Glutamatergic neuron (in vitro differentiated cells): ENCODE measurements at regions not wholly inside any gene's neighbourhood (a gene's known extent, or its start where the extent isn't known, plus 50 kb on each side); places are given as distances from the start of the nearest gene placed in this dataset.

Experiments
- DNase-seq: peaks from one replicate; pipeline ENCODE4 v3.0.0; 2022
- H3K27ac Mint-ChIP-seq: one replicate; pipeline ENCODE4 v1.8.0; 2020; ENCODE audit warnings: mild to moderate bottlenecking, mixed read lengths, inconsistent platforms; ENCODE audit not compliant: unreplicated experiment
- H3K27me3 Mint-ChIP-seq: one replicate; pipeline ENCODE4 v1.8.0; 2020; ENCODE audit warnings: mild to moderate bottlenecking, moderate library complexity, mixed read lengths, inconsistent platforms; ENCODE audit not compliant: unreplicated experiment
- H3K36me3 Mint-ChIP-seq: one replicate; pipeline ENCODE4 v1.8.0; 2020; ENCODE audit warnings: mild to moderate bottlenecking, mixed read lengths, inconsistent platforms; ENCODE audit not compliant: unreplicated experiment
- H3K4me1 Mint-ChIP-seq: one replicate; pipeline ENCODE4 v1.8.0; 2020; ENCODE audit warnings: mild to moderate bottlenecking, low read depth, mixed read lengths, inconsistent platforms; ENCODE audit not compliant: unreplicated experiment
- H3K4me3 Mint-ChIP-seq: one replicate; pipeline ENCODE4 v1.8.0; 2020; ENCODE audit warnings: mild to moderate bottlenecking, mixed read lengths, inconsistent platforms; ENCODE audit not compliant: unreplicated experiment
- H3K9me3 Mint-ChIP-seq: one replicate; pipeline ENCODE4 v1.8.0; 2020; ENCODE audit warnings: mild to moderate bottlenecking, moderate library complexity, mixed read lengths, inconsistent platforms; ENCODE audit not compliant: unreplicated experiment
- CTCF ChIP-seq: fragments of 200-600 bp; sonication (generic); IDR thresholded peaks from one replicate; pipeline ENCODE4 v1.5.0; 2021; ENCODE audit not compliant: partially characterized antibody, unreplicated experiment

- H3K4me3 Mint-ChIP-seq = no peak overlapping the region
Measured at GRCh38 chr4:33715841-33716395, 2528.4 kb downstream of the ARAP2 start.

GRCh38 chr4:33722254-33722653, 2522.1 kb downstream of the ARAP2 start:
- TF ChIP-seq CTCF = no peak
- no peak overlapping the region for H3K4me3 Mint-ChIP-seq
- peaks cover 2% of the 10 kb centered on the region for H3K4me1 Mint-ChIP-seq
- DNase-seq = no peak
- peaks cover 1% of the 10 kb centered on the region for H3K9me3 Mint-ChIP-seq
- no peaks in the 10 kb centered on the region for H3K36me3 Mint-ChIP-seq
- H3K27ac Mint-ChIP-seq = no peak overlapping the region
- H3K27me3 Mint-ChIP-seq = no peaks in the 10 kb centered on the region

More at GRCh38 chr4:33715841-33716395, 2528.4 kb downstream of the ARAP2 start:
- Mint-ChIP-seq H3K27ac (no peak overlapping the region), H3K4me1 (peaks cover 2% of the 10 kb centered on the region), H3K36me3 (peaks cover 2% of the 10 kb centered on the region), H3K9me3 (peaks cover 2% of the 10 kb centered on the region), H3K27me3 (no peaks in the 10 kb centered on the region)
- no peak for TF ChIP-seq CTCF
- DNase-seq = no peak

- Mint-ChIP-seq H3K27me3 (no peaks in the 10 kb centered on the region), H3K27ac (no peak overlapping the region), H3K4me3 (no peak overlapping the region), H3K4me1 (peaks cover 2% of the 10 kb centered on the region), H3K9me3 (no peaks in the 10 kb centered on the region), H3K36me3 (no peaks in the 10 kb centered on the region)
- TF ChIP-seq CTCF = no peak
- no peak for DNase-seq
Measured at GRCh38 chr4:33722800-33723516, 2521.4 kb downstream of the ARAP2 start.

- H3K27me3 Mint-ChIP-seq = no peaks in the 10 kb centered on the region
- no peak overlapping the region for H3K4me3 Mint-ChIP-seq
- H3K27ac Mint-ChIP-seq = no peak overlapping the region
- H3K9me3 Mint-ChIP-seq = no peaks in the 10 kb centered on the region
- H3K4me1 Mint-ChIP-seq = peaks cover 2% of the 10 kb centered on the region
- TF ChIP-seq CTCF = no peak
- DNase-seq = no peak
- no peaks in the 10 kb centered on the region for H3K36me3 Mint-ChIP-seq
Measured at GRCh38 chr4:33724685-33725084, 2519.6 kb downstream of the ARAP2 start.

GRCh38 chr4:33725861-33726260, 2518.5 kb downstream of the ARAP2 start:
- no peak for TF ChIP-seq CTCF
- Mint-ChIP-seq H3K4me3 (no peak overlapping the region), H3K36me3 (no peaks in the 10 kb centered on the region), H3K27me3 (no peaks in the 10 kb centered on the region), H3K27ac (no peak overlapping the region), H3K9me3 (no peaks in the 10 kb centered on the region), H3K4me1 (peaks cover 2% of the 10 kb centered on the region)
- no peak for DNase-seq
